ENCODE measurements at regions not wholly inside any gene's neighbourhood (a gene's known extent, or its start where the extent isn't known, plus 50 kb on each side); places are given as distances from the start of the nearest gene placed in this dataset.
"Not testable (repeated sequence)": the region's sequence is repeated elsewhere in the genome, so short reads cannot be mapped to it uniquely, and the experiment has no call there.

GRCh38 chr10:94131885-94132284, 138.2 kb downstream of the PLCE1 start:
- no peak overlapping the region for H3K27ac ChIP-seq (ENCODE audit: low read depth, low read length)

DNA sequence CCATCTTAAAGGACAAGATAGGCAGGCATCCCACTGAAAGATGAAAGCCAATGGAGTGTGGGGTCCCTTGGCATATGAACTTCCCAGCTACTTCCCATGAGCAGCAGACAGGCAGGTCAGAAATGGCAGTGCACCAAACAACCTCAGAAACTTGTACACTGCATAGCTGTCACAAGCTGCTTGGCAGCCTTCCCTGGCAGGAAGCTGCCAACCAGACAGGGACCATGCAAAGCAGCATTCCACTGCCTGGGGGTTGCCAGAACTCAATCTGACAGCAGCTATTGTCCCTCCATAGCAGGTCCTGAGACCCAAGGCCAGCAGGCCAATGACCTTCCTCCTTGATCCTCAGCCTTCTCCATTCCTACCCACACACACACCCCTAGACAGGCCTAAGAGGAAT, 139.5 kb downstream of the PLCE1 start:
- H3K27me3 ChIP-seq (ENCODE audit: control insufficient read depth in 1 of 2, insufficient read depth in 2 of 2, low read length in 2 of 2): no peaks in the 10 kb centered on the region
- peaks cover 22% of the 10 kb centered on the region for H3K4me1 ChIP-seq (ENCODE audit: insufficient read depth, low read length)
- no peaks in the 10 kb centered on the region for H3K9me3 ChIP-seq (ENCODE audit: low read length)
- no peak overlapping the region for H3K4me3 ChIP-seq (ENCODE audit: low read depth in 1 of 2, low read length in 2 of 2)
- H3K27ac ChIP-seq (ENCODE audit: low read depth, low read length): no peak overlapping the region
- H3K9ac ChIP-seq (ENCODE audit: low read length): no peak overlapping the region
- no peaks in the 10 kb centered on the region for H3K36me3 ChIP-seq (ENCODE audit: insufficient read depth, low read length)

More at GRCh38 chr10:94131885-94132284, 138.2 kb downstream of the PLCE1 start:
- Histone ChIP-seq H3K9me3 (ENCODE audit: low read length) (no peaks in the 10 kb centered on the region), H3K4me1 (ENCODE audit: insufficient read depth, low read length) (peaks cover 22% of the 10 kb centered on the region), H3K4me3 (ENCODE audit: low read depth in 1 of 2, low read length in 2 of 2) (no peak overlapping the region), H3K36me3 (ENCODE audit: insufficient read depth, low read length) (no peaks in the 10 kb centered on the region), H3K27me3 (ENCODE audit: control insufficient read depth in 1 of 2, insufficient read depth in 2 of 2, low read length in 2 of 2) (no peaks in the 10 kb centered on the region), H3K9ac (ENCODE audit: low read length) (no peak overlapping the region)

GRCh38 chr10:94137747-94138146, 144.0 kb downstream of the PLCE1 start:
- Histone ChIP-seq H3K9me3 (ENCODE audit: low read length) (no peaks in the 10 kb centered on the region), H3K27me3 (ENCODE audit: control insufficient read depth in 1 of 2, insufficient read depth in 2 of 2, low read length in 2 of 2) (no peaks in the 10 kb centered on the region), H3K4me1 (ENCODE audit: insufficient read depth, low read length) (peaks cover 8% of the 10 kb centered on the region), H3K9ac (ENCODE audit: low read length) (no peak overlapping the region), H3K27ac (ENCODE audit: low read depth, low read length) (no peak overlapping the region), H3K36me3 (ENCODE audit: insufficient read depth, low read length) (no peaks in the 10 kb centered on the region), H3K4me3 (ENCODE audit: low read depth in 1 of 2, low read length in 2 of 2) (no peak overlapping the region)

GRCh38 chr10:94138391-94138790, 144.7 kb downstream of the PLCE1 start:
- no peaks in the 10 kb centered on the region for H3K36me3 ChIP-seq (ENCODE audit: insufficient read depth, low read length)
- peaks cover 3% of the 10 kb centered on the region for H3K4me1 ChIP-seq (ENCODE audit: insufficient read depth, low read length)
- H3K27me3 ChIP-seq (ENCODE audit: control insufficient read depth in 1 of 2, insufficient read depth in 2 of 2, low read length in 2 of 2): no peaks in the 10 kb centered on the region
- no peak overlapping the region for H3K9ac ChIP-seq (ENCODE audit: low read length)
- no peak overlapping the region for H3K4me3 ChIP-seq (ENCODE audit: low read depth in 1 of 2, low read length in 2 of 2)
- no peaks in the 10 kb centered on the region for H3K9me3 ChIP-seq (ENCODE audit: low read length)
- no peak overlapping the region for H3K27ac ChIP-seq (ENCODE audit: low read depth, low read length)

- Histone ChIP-seq H3K4me3 (ENCODE audit: low read depth in 1 of 2, low read length in 2 of 2) (no peak overlapping the region), H3K9me3 (ENCODE audit: low read length) (no peaks in the 10 kb centered on the region), H3K36me3 (ENCODE audit: insufficient read depth, low read length) (no peaks in the 10 kb centered on the region), H3K9ac (ENCODE audit: low read length) (no peak overlapping the region), H3K27me3 (ENCODE audit: control insufficient read depth in 1 of 2, insufficient read depth in 2 of 2, low read length in 2 of 2) (no peaks in the 10 kb centered on the region), H3K4me1 (ENCODE audit: insufficient read depth, low read length) (no peaks in the 10 kb centered on the region), H3K27ac (ENCODE audit: low read depth, low read length) (no peak overlapping the region)
Observed at GRCh38 chr10:94143261-94143660, 149.5 kb downstream of the PLCE1 start.

- H3K9ac ChIP-seq (ENCODE audit: low read length): no peak overlapping the region
- no peaks in the 10 kb centered on the region for H3K4me1 ChIP-seq (ENCODE audit: insufficient read depth, low read length)
- no peak overlapping the region for H3K4me3 ChIP-seq (ENCODE audit: low read depth in 1 of 2, low read length in 2 of 2)
- H3K27me3 ChIP-seq (ENCODE audit: control insufficient read depth in 1 of 2, insufficient read depth in 2 of 2, low read length in 2 of 2): no peaks in the 10 kb centered on the region
- H3K27ac ChIP-seq (ENCODE audit: low read depth, low read length): no peak overlapping the region
- H3K9me3 ChIP-seq (ENCODE audit: low read length): no peaks in the 10 kb centered on the region
- H3K36me3 ChIP-seq (ENCODE audit: insufficient read depth, low read length): no peaks in the 10 kb centered on the region
Observed at GRCh38 chr10:94146313-94146712, 152.6 kb downstream of the PLCE1 start.

- Histone ChIP-seq H3K4me3 (ENCODE audit: low read depth in 1 of 2, low read length in 2 of 2) (no peak overlapping the region), H3K4me1 (ENCODE audit: insufficient read depth, low read length) (no peaks in the 10 kb centered on the region), H3K27me3 (ENCODE audit: control insufficient read depth in 1 of 2, insufficient read depth in 2 of 2, low read length in 2 of 2) (no peaks in the 10 kb centered on the region), H3K27ac (ENCODE audit: low read depth, low read length) (no peak overlapping the region), H3K36me3 (ENCODE audit: insufficient read depth, low read length) (no peaks in the 10 kb centered on the region), H3K9ac (ENCODE audit: low read length) (no peak overlapping the region), H3K9me3 (ENCODE audit: low read length) (no peaks in the 10 kb centered on the region)
Observed at GRCh38 chr10:94146746-94147145, 153.0 kb downstream of the PLCE1 start.

DNA sequence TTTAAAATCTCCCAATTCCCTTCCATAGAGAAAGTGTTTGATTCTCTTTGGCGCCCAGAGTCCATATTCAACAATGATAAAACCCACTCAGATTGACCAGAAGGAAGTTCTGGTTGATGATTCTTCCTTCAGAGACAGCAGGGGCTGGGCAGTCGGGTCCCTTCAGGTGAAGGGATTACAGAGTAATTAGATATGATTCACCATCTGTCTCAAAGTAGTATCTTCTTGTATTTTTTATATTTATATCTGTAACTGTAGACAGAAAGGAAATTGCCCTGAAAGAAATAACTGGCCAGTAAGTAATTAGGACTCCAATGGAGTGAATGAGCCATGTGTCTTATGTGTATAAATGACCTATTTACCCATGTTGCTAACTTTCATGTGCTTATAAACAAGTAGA, 156.0 kb downstream of the PLCE1 start:
- Histone ChIP-seq H3K36me3 (ENCODE audit: insufficient read depth, low read length) (no peaks in the 10 kb centered on the region), H3K9me3 (ENCODE audit: low read length) (no peaks in the 10 kb centered on the region), H3K4me1 (ENCODE audit: insufficient read depth, low read length) (no peaks in the 10 kb centered on the region), H3K9ac (ENCODE audit: low read length) (no peak overlapping the region), H3K4me3 (ENCODE audit: low read depth in 1 of 2, low read length in 2 of 2) (no peak overlapping the region), H3K27ac (ENCODE audit: low read depth, low read length) (no peak overlapping the region), H3K27me3 (ENCODE audit: control insufficient read depth in 1 of 2, insufficient read depth in 2 of 2, low read length in 2 of 2) (no peaks in the 10 kb centered on the region)

DNA sequence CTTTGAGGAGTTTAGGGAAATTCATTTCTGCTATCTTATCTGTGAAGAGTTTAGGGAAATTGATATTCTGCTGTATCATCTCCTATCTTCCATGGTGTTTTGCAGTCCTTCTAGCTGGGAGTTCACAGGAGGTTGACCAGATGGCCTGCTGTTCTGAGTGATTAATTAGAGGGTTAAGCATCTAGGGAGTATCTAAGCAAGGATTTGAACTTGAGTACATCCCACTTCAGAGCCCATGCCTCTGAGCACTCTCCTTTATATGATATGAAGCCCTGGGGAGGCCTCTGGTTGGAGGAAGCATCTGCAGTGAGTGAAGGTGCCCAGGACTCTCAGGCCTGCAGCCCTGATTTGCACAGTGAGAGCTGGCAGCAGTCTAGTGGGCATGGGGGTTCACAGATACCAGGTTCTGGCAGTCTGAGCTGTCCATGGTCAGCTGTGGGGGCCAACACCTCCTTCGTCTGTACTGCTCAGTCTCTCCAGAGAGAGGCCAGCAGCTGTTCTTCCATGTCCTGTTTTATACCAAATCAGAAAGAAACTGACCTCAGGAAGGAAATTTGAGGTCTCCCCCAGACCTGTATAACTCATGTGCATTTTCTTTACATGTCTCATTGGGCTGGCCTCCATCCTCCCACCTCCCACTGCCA, 156.9 kb downstream of the PLCE1 start:
- Histone ChIP-seq H3K9me3 (ENCODE audit: low read length) (no peaks in the 10 kb centered on the region), H3K9ac (ENCODE audit: low read length) (no peak overlapping the region), H3K4me3 (ENCODE audit: low read depth in 1 of 2, low read length in 2 of 2) (no peak overlapping the region), H3K27ac (ENCODE audit: low read depth, low read length) (no peak overlapping the region), H3K27me3 (ENCODE audit: control insufficient read depth in 1 of 2, insufficient read depth in 2 of 2, low read length in 2 of 2) (no peaks in the 10 kb centered on the region), H3K4me1 (ENCODE audit: insufficient read depth, low read length) (no peaks in the 10 kb centered on the region), H3K36me3 (ENCODE audit: insufficient read depth, low read length) (no peaks in the 10 kb centered on the region)

DNA sequence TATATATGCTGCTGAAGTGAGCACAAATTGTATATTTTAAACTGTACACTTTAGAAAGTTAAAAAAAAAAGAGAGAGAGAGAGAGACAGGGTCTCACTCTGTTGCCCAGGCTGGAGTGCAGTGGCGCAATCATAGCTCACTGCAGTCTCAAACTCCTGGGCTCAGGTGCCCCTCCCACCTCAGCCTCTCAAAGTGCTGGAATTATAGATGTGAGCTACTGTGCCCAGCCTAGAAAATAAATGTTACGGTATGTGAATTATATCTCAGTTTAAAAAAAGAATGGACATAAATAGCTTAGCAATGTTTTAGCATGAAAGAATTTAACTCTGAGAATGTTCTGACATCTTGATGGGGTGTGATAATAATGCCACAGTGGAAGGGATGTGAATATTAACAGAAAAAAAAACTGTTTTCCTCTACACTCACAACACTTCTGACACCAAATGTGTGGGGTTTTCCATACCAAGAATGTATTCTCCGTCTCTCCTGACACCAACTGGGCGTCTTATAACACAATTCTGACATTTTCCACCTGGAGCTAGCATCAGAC, 162.1 kb downstream of the PLCE1 start:
- Histone ChIP-seq H3K27ac (ENCODE audit: low read depth, low read length) (no peak overlapping the region), H3K9ac (ENCODE audit: low read length) (no peak overlapping the region), H3K9me3 (ENCODE audit: low read length) (no peaks in the 10 kb centered on the region), H3K27me3 (ENCODE audit: control insufficient read depth in 1 of 2, insufficient read depth in 2 of 2, low read length in 2 of 2) (no peaks in the 10 kb centered on the region), H3K4me3 (ENCODE audit: low read depth in 1 of 2, low read length in 2 of 2) (no peak overlapping the region), H3K4me1 (ENCODE audit: insufficient read depth, low read length) (no peaks in the 10 kb centered on the region), H3K36me3 (ENCODE audit: insufficient read depth, low read length) (no peaks in the 10 kb centered on the region)

- Histone ChIP-seq H3K27me3 (ENCODE audit: control insufficient read depth in 1 of 2, insufficient read depth in 2 of 2, low read length in 2 of 2) (no peaks in the 10 kb centered on the region), H3K9ac (ENCODE audit: low read length) (no peak overlapping the region), H3K4me1 (ENCODE audit: insufficient read depth, low read length) (no peaks in the 10 kb centered on the region), H3K4me3 (ENCODE audit: low read depth in 1 of 2, low read length in 2 of 2) (no peak overlapping the region), H3K9me3 (ENCODE audit: low read length) (no peaks in the 10 kb centered on the region), H3K36me3 (ENCODE audit: insufficient read depth, low read length) (no peaks in the 10 kb centered on the region), H3K27ac (ENCODE audit: low read depth, low read length) (no peak overlapping the region)
Observed at GRCh38 chr10:94156453-94156852, 162.7 kb downstream of the PLCE1 start.

DNA sequence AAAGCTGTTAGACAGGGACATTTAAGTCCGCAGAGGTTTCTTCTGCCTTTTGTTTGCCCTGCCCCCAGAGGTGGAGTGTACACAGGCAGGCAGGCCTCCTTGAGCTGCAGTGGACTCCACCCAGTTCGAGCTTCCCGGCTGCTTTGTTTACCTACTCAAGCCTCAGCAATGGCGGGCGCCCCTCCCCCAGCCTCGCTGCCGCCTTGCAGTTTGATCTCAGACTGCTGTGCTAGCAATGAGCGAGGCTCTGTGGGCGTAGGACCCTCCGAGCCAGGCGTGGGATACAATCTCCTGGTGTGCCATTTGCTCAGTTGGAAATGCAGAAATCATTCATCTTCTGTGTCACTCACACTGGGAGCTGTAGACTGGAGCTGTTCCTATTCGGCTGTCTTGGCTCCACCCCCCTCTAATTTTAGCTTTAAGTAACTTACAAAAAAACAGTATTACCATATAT, 171.5 kb downstream of the PLCE1 start:
- H3K36me3 ChIP-seq (ENCODE audit: insufficient read depth, low read length); H3K27me3 ChIP-seq (ENCODE audit: control insufficient read depth in 1 of 2, insufficient read depth in 2 of 2, low read length in 2 of 2); H3K4me3 ChIP-seq (ENCODE audit: low read depth in 1 of 2, low read length in 2 of 2); H3K27ac ChIP-seq (ENCODE audit: low read depth, low read length); H3K9me3 ChIP-seq (ENCODE audit: low read length); H3K4me1 ChIP-seq (ENCODE audit: insufficient read depth, low read length); H3K9ac ChIP-seq (ENCODE audit: low read length): not testable (repeated sequence)

Data from muscle layer of colon (tissue), 2 donors.